ENCODE measurements at regions not wholly inside any gene's neighbourhood (a gene's known extent, or its start where the extent isn't known, plus 50 kb on each side); places are given as distances from the start of the nearest gene placed in this dataset.
A peak's percentile ranks its signal among the peaks of the same experiment; 100 is the strongest.
"Not testable (repeated sequence)": the region's sequence is repeated elsewhere in the genome, so short reads cannot be mapped to it uniquely, and the experiment has no call there.

GRCh38 chr12:28063355-28063880, 90.9 kb upstream of the PTHLH start:
- DNase-seq: no peak

GRCh38 chr12:28065374-28065773, 92.8 kb upstream of the PTHLH start:
- no peak for DNase-seq

DNA sequence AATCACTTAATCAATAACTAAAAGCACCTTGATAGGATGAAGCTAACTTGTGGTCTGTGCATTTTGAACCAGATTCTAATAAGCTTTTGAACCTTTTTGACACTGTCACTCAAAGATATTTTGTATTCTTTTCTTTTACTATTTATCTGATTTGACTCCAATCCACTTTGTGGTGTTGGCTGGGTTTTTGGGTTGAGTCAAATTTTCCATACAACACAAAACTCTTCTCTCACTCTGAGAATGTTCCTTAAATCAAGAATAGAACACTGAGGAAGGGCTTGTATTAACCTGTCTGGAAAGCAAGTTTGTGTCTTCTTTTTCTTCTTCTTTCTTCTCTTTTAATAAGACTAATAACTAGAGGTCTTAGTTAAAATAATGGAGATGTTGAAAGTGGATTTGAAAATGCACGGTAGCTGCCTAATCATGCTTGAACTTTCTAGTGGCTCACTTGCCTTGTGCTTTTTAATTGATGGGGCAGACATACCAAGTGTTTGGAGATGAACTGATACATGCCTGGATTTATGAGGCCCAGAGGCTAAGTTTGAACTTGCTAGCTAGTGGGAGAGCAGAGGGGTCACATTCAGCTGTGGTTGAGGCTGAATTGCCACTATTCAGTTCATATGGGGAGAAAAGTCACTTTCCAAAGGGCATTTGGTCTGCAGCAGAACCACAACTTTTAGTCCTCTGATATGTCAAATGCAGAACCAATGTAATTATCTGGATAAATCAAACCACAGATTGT, 93.5 kb upstream of the PTHLH start:
- no peak for DNase-seq

GRCh38 chr12:28066879-28067278, 94.3 kb upstream of the PTHLH start:
- DNase-seq: no peak

GRCh38 chr12:28068467-28068866, 95.9 kb upstream of the PTHLH start:
- no peak for DNase-seq

- no peak for DNase-seq
Observed at GRCh38 chr12:28079539-28079938, 107.0 kb upstream of the PTHLH start.

GRCh38 chr12:28082096-28082495, 108.2 kb upstream of the CCDC91 start:
- DNase-seq: no peak

DNA sequence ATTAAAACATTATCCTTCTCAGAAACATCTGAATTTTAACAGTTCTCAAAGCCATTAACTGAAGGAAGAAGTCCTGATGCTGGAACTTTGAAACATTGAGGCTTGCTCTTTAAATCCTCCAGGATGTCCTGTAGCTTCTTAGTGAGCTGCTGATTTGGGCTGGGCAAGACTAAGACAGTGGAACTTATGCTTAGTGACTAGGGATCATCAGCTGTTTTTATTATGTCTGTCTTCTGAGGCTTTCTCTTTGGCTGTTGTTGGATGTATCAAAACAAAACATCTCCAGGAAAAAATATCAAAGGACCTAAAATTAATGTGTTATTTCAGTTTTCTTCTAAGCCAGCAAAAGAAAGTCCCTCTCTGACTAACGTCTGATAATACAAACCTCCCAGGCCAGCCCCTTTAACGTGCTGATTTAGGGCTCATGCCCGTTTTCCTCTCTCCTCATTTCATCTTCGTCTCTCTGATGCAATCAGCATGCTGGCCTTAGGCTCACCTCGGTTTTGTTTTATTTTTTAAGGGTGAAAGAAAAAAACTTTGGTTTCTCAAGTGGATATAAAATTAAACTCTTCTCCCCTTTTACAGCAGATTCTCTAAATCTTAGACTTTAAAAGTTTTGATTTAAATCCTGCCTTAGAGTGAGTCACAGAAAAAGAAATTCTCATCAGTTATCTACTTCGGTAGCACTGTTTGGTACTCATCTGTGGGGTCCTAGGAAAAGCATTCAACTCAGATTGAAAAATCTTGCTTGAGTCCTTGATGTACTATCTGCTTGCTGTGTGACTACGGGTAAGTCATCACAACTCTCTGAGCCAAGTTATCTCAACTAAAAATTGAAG, 106.2 kb upstream of the CCDC91 start:
- no peak for DNase-seq

- DNase-seq: no peak
Observed at GRCh38 chr12:28086521-28087155, 103.6 kb upstream of the CCDC91 start.

DNA sequence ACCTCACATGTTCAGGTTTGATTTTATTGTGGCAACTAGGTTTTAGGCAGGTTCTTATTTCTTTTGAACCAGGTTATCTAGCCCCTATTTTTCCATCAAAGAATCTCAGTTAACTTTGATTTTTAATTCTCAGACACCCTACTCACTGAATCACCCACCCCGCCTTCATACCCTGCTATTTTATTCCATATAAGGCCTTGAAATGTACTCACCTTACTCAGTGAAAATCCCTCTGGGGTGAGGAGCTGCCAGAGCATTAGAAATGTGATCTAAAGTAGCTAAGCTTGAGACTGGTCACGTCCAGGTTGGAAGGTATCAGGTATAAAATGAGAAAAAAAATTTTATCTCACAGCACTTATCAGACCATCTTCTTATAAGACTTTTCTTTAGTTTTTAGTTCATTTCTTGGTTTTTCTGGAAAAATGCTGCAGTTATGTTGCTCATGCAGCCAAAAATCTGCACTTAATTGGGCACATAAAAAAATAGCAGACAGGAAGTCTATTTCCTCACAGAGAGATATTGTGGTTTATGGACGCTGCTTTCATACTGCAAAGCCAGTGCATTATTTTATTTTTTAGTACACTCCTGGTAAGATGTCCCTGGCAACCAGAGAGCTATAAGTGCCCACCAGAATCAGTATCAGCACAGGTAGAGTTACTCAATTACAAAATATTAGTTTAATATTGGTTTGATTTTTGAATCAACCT, 101.5 kb upstream of the CCDC91 start:
- no peak for DNase-seq

DNA sequence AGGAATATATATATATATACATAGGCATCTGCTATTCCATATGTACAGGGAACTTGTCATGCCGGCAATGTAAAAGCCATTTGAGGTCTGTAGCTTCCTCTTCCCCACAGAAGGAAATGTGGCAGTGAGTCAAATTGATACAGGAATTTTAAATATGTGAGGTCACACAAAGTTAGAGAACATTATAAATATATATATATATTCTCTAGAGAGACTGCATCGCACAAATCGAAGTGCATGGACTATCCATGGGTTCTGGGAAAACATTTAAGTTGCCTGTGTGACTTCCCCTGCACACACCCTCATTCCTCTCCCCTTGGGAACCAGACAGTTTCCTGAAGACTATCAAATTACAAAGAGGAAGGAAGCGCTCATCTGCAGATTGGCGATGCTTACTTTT, 100.9 kb upstream of the CCDC91 start:
- no peak for DNase-seq

DNA sequence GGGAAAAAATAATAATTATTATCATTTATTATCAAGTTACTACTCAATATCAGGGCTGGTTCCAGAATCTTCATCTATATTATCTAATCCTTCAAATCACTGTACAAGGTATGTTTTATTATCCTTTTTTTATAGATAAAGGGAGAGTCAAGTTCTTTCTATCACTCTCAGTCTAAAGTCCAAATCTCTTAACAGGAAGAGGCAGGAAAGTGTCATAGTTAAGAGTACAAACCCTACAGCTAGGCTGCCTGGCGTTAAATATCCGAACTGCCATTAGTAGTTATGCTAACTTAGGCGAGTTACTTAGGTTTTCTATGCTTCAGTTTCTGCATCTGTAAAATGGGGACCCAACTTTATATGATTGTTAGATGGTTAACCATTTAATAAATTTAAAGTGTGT, 99.4 kb upstream of the CCDC91 start:
- no peak for DNase-seq

DNA sequence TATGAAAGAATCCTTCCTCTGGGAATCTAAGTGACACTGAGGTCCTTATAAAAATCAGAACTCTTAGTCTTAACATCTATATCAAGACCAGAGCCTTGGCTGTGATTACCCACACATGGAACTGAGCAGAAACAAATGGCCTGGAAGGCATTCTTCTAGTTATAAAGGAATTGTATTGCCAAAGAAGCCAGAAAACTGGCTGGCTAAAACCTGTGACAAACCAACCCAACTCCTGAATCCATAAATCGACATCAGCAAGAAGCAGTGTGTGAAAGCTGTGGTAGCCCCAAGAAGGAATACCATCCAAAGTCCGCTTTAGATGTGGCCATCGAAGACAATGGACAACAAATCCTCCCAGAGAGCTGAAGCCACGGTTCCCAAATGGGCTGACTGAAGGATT, 97.9 kb upstream of the CCDC91 start:
- DNase-seq: no peak

DNA sequence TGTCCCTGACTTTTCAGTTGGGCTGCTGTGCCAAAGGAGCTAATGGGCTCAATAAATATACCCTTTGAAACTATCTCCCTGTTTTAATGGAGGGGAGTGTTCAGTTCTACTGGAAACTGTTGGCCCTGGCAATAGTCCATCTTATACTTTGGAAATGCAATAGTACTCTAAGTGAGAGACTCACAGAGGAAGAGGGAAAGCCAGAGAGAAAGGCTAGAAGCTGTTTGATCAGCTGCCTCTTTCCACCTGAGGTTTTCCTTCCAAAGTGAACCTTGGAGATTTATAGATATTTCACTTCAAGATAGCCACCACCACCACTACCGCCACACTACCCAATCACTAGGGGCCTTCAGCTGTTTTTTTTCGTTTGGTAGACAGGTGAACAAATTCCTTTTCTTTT, 93.6 kb upstream of the CCDC91 start:
- peak; percentile 4 for DNase-seq

- DNase-seq: no peak
Observed at GRCh38 chr12:28097221-28097620, 93.0 kb upstream of the CCDC91 start.

GRCh38 chr12:28099245-28099644, 91.0 kb upstream of the CCDC91 start:
- DNase-seq: not testable (repeated sequence)

DNA sequence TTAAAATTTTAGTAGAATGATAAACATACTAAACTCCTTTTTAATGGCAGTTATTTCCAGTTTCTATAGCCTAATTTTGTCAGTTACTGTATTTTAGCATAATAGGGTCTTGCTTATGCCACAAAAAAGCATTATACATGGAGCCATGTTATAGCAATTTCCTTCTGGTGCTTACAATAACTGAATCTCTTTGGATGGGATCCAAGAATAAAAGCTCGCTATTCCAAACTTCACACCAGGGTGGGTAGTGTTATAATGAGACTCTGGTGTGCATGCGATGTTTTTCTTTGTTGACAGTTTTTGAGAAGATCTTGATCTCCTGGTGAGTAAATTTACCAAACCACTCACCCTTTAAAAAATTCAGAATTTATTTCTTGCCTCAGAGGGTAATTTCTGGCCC, 90.4 kb upstream of the CCDC91 start:
- no peak for DNase-seq

DNA sequence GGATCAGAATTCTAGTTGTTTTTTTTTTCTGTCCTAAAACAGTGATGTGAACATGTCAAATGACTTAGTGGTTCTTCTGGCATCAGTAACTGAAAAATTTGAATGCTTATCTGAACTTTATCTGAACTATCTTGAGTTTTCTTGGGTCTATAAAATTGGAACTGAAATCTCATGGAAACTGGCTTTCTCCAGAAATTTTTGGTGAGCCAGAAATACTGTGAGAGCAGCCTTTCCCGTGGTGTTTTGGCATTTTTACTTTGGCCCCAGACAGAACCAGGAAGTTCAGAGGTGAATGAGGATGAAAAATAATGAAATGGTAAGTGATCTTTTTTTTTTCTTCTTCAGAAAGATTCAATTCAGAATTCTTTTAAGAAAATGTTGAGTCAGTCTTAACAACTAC, 89.5 kb upstream of the CCDC91 start:
- no peak for DNase-seq

DNA sequence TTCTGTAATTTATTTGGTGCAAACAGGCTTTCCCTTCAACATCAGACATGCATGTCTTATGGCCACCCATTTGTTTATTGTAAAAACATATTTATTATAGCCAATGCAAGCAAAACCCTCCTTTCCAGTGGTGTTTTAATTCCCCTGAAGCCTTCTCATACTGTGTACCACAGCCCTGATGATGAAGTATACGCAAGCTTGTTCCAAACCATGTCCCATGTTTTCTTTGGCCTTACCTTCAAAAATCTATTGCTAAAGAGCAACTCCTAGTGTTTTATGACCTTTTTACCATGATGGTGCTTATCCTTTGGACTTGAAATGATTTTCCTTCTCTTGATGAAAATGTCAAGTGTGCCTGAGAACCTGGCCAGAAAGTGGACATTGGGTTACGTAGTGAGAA, 85.9 kb upstream of the CCDC91 start:
- DNase-seq: no peak

- DNase-seq: no peak
Observed at GRCh38 chr12:28104903-28105864, 85.1 kb upstream of the CCDC91 start.

DNA sequence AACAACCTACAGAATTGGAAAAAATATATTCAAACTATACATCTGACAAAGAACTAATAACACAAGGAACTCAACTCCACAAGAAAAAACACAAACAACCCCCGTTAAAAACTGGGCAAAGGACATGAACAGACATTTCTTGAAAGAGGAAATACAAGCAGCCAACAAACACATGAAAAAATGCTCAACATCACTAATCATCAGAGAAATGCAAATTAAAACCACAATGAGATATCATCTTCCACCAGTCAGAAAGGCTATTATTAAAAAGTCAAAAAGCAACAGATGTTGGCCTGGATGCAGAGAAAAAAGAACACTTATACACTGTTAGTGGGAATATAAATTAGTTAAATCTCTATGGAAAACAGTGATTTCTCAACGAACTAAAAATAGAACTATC, 82.6 kb upstream of the CCDC91 start:
- DNase-seq: no peak

- no peak for DNase-seq
Observed at GRCh38 chr12:28108599-28108998, 81.7 kb upstream of the CCDC91 start.

Data from NCI-H510A treated with DMSO at 0.1 percent for 48 hours (cell line).